ENCODE measurements at regions not wholly inside any gene's neighbourhood (a gene's known extent, or its start where the extent isn't known, plus 50 kb on each side); places are given as distances from the start of the nearest gene placed in this dataset.
A peak's percentile ranks its signal among the peaks of the same experiment; 100 is the strongest.

GRCh38 chr17:36721560-36722120 lies 120.3 kb downstream of the MRM1 start (continued):
- TF ChIP-seq MLX (CRISPR knock-in tag; IDR thresholded peaks at IDR 0.05) (no peak), ZBTB43 (CRISPR knock-in tag; IDR thresholded peaks at IDR 0.05) (no peak)

- H3K9me3 Mint-ChIP-seq: peaks cover 4% of the 10 kb centered on the region; the same call in 1 of the 2 replicates
- ATAC-seq: peak; percentile 90
- H3K27me3 Mint-ChIP-seq (ENCODE audit: low read depth): peaks cover 3% of the 10 kb centered on the region; the same call in 1 of the 2 replicates
- ChIA-PET POLR2A (interaction anchor here (0.8 kb wide), 1 partner anchor 15 kb away, joined by 6 read pairs; no protein-coding TSS in a partner anchor), CTCF (interaction anchor here (0.8 to 2.0 kb wide), 3 partner anchors 15 to 36 kb away, joined by 4 to 9 read pairs (median 8); no protein-coding TSS in a partner anchor)
- 0 out of 2 replicates have a peak, but pooled peaks have one; percentile 14 for TF ChIP-seq SP1 (CRISPR knock-in tag; conservative IDR thresholded peaks at IDR 0.05)
- no peak for TF ChIP-seq ZBTB43 (CRISPR knock-in tag; IDR thresholded peaks at IDR 0.05)
- 0 out of 2 replicates have a peak, but pooled peaks have one; percentile 33 for TF ChIP-seq ETV6 (CRISPR knock-in tag; IDR thresholded peaks at IDR 0.05)
- TF ChIP-seq FOXK1 (CRISPR knock-in tag; IDR thresholded peaks at IDR 0.05): 0 out of 2 replicates have a peak, but pooled peaks have one; percentile 45
- 0 out of 2 replicates have a peak, but pooled peaks have one; percentile 53 for TF ChIP-seq ZNF281 (CRISPR knock-in tag; IDR thresholded peaks at IDR 0.05)
- TF ChIP-seq MAX (CRISPR knock-in tag; IDR thresholded peaks at IDR 0.05): peak; percentile 45; the same call in 1 of the 2 replicates
- no peak; the same call in 1 of the 2 replicates for TF ChIP-seq ARID4B (CRISPR knock-in tag; IDR thresholded peaks at IDR 0.05; ENCODE audit: borderline replicate concordance)
- peak overlapping the region; percentile 65 for H3K4me3 Mint-ChIP-seq
- H3K4me1 Mint-ChIP-seq: peaks cover 29% of the 10 kb centered on the region
- DNase-seq (ENCODE audit: low spot score): peak; percentile 68
- H3K36me3 Mint-ChIP-seq: no peaks in the 10 kb centered on the region
- H3K27ac Mint-ChIP-seq: no peak overlapping the region
Observed at GRCh38 chr17:36722121-36722902, 120.9 kb downstream of the MRM1 start.

Data from WTC11 (cell line).